Stimulated activated CD8-positive, alpha-beta memory T cell treated with anti-CD3 and anti-CD28 coated beads, Interleukin-15, amount 100 ng/mL, for 4 hours (primary cell): ENCODE measurements at regions not wholly inside any gene's neighbourhood (a gene's known extent, or its start where the extent isn't known, plus 50 kb on each side); places are given as distances from the start of the nearest gene placed in this dataset.
"Not testable (repeated sequence)": the region's sequence is repeated elsewhere in the genome, so short reads cannot be mapped to it uniquely, and the experiment has no call there.

Experiments used
- DNase-seq, 2 donors: peaks; one replicate each; pipeline ENCODE4 v3.0.0-alpha.2; 2020; ENCODE audit warnings: low read depth in 2 of 2

DNA sequence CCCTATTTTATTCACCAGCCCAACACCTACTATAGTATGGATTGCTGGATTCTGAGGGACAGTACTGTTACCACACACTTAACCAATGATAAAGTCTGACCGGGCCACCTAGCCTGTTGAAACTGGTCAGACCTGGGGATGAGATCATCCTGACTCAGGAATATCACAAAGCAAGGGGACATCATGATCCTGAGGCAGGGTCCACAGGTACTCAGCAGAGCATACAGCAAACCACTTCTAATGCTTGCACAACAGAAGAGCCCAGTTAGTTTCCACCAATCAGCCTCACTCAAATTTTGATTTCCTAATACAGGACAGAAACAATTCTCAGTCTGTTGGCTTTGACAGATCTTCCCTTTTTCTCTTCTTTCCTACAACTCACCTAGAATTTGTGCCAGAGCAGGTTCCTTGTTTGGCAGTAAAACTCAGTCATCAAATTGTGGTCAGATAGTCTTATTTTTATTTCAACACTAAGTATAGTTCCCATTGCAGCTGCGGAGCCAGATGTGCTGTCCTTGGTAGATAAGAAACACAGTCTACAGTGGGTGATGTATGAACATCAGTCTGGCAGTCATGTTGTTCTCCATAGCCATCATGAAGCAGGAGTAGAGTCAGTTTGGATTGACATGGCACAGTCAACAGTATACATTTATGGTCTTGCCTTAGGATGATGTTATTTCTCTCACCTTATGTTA lies 90.1 kb upstream of the PRR23C start:
- DNase-seq = no peak

DNA sequence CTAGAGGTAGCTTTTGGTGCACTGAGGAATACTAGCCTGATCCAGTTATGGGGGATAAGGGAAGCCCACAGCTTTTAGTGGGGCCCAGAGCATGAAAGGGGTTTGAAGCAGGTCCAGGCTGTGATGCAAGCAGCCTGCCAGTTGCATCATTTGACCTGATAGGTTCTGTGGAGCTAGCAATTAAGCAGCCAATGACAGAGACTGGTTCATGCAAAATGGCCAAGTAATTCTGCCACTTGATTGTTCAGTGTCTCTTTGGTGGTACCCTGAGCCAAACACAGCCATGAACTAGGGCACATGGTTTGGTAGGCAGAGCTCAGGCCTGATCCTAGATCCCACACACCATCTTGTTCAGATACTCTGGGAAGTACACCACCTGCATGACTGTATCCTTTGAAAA lies 91.0 kb upstream of the PRR23C start:
- DNase-seq = no peak

DNA sequence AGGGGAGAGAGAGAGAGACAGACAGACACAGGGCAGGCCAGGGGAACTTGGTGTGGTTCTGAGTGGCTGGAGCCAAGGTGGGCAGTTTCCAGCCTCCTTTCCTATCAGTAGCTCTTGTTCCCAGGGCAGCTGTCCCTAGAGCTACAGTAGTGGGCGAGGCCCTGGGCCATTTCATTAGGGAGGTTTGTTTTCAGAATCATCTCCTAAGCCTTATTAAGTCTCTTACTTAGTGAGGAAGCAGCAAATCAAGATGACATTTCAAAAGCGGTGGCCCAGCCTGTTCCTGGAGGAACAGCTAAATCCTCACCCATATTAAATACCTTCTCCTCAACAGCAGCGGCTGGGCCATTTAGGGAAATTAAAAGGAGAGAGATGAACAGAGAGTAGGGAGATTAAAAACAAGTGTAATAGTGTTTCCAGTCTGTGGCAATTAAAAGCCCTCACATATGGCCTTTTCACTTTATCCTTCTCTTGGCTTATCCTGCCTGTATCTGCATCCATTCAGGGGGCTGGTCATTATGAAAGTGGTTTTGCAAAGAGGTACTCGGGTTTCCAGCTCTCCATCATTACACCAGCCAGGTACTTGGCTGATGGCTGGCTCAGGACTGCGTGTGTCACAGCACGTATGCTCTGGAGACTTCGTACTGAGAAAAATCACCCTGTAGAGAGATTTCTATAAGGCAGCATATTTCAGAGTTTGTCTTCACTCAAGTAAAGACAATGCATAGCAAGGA lies 91.9 kb upstream of the PRR23C start:
- DNase-seq = no peak

DNA sequence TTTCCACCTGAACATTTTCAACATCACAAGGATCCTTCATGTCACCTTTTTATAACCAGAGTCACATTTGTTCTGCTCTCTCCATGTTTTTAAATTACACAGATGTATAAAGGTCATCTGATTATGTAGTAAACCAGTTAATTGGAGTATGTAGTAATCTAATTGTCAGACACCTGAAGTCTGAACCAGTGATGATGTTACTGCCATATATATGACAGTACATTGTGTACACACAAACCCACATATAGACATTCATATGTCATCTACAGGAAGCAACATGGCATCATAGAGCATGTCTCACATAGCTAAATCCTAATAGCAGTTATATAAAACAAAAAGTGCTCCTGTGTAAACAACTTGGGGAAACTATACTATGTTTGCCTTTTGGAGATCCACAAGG lies 95.9 kb upstream of the PRR23C start:
- no peak for DNase-seq

DNA sequence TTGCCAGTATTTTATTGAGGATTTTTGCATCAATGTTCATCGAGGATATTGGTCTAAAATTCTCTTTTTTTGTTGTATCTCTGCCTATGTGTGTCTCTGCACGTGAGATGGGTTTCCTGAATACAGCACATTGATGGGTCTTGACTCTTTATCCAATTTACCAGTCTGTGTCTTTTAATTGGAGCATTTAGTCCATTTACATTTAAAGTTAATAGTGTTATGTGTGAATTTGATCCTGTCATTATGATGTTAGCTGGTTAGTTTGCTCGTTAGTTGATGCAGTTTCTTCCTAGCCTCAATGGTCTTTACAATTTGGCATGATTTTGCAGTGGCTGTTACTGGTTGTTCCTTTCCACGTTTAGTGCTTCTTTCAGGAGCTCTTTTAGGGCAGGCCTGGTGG lies 101.3 kb upstream of the PRR23C start:
- not testable (repeated sequence) for DNase-seq

DNA sequence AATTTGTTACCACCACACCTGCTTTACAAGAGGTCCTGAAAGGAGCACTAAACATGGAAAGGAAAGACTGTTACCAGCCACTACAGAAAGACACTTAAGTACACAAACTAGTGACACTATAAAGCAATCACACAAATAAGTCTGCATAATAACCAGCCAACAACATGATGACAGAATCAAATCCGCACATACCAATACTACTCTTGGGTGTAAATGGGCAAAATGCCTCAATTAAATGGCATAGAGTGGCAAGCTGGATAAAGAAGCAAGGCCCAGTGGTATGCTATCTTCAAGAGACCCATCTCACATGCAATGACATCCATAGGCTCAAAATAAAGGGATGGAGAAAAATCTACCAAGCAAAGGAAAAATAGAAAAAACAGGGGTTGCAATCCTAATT lies 106.8 kb upstream of the PRR23C start:
- no peak for DNase-seq

DNA sequence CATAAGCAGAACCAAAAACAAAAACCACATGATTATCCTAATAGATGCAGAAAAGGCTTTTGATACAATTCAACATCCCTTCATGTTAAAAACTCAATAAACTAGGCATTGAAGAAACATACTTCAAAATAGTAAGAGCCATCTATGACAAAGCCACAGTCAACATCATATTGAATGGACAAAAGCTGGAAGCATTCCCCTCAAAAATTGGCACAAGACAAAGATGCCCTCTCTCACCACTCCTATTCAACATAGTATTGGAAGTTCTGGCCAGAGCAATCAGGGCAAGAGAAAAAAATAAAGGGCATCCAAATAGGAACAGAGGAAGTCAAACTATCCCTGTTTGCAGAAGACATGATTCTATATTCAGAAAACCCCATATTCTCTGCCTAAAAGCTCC lies 108.7 kb upstream of the PRR23C start:
- not testable (repeated sequence) for DNase-seq

DNA sequence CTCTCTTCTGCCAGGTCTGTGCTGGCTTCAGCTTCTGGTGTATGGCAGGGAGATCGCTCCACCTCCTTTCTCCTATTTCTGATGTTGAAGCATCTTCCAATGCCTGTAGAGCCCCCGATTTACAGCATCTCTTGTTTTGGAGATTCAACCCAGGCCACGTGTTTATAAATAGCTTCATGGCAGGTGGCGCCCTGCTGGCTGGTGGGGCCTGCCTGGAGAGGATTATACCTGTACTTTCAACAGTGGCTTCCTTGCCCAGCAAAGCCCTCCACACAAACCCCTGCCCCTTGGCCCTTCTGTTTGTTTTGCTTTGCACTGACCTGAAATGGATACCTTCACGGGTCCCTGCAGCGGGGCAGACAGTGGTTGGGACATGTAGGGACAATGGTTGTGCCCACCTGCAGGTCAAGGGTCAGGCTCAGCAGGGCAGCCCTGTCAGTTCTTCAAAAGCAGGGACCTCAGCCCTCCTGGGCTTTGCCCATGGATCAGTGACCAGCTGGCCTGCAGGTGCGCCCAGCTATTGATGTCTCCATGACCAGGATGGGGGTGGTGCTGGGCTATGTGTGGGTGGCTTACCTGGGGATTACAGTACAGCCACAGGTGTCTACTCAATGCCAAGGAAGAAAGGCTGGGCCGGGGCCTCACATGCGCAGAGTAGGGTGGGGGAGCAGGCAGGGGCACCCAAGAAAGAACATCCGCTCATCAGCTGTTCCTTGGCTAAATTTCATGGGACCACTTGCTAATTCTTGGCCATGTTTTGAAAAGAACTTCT lies 112.7 kb upstream of the PRR23C start:
- DNase-seq = no peak

DNA sequence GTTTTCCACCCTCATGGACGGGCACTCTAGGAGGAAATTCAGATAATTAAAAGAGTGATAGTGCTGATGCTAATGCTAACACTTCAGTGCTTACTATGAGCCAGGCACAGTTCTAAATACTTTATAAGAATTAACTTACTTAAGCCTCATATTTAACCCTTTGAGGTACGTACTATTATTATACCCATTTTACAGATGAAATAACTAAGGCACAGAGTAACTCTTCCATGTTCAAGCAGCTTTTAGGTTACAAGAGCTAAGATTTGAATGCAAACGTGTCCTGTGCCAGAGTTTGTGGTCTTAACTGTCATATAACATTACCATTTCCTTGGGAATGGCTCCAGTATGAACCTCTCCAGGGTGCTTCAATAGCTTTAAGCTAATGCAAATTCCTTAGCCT lies 114.7 kb upstream of the PRR23C start:
- no peak for DNase-seq

DNA sequence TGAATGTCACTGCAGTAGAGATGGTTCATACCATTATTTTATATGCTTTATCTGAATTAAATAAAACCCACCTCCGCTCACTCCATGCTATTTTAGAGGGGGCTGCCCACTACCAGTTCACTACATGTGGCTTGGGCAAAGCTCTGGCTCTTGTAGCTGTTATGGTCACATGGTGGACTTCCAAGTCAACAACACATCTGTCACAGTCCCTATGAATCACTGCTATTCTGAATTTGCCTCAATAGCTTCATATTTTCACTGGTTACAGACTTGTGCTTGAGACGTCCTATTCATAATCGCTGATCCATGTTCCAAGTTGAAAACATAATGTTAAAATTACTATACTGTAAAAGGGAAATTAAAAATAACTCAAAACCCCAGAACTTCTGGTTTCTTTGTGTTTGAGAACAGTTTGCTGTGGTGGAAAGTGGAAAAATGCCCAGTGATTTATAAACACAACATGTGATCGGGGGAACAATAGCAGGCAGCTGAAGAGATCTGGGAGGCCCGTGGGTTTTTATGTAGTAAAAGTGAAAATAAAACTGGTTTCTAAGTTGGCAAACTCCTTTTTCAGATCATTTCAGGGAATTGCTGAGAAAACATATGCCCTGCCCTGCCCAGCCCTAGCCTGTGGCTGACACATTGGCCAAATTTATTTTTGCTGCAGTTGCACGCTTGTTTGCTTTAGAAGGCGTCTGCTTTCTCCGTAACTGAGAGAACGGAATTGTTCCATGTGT lies 128.8 kb upstream of the PRR23C start:
- no peak for DNase-seq

DNA sequence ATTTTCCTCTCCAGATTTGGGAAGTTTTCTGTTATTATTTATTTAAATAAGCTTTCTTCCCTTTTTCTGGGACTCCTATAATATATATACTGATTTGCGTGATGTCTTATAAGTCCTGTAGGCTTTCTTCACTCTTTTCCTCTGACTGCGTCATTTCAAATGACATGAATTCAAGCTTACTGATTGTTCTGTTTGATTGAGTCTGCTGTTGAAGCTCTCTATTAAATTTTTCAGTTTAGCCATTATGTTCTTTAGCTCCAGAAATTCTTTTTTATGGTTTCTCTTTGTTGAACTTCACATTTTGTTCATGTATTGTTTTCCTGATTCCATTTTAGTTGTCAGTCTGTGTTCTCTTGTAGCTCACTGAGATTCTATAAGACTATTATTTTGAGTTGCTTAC lies 135.8 kb upstream of the PRR23C start:
- no peak for DNase-seq

DNA sequence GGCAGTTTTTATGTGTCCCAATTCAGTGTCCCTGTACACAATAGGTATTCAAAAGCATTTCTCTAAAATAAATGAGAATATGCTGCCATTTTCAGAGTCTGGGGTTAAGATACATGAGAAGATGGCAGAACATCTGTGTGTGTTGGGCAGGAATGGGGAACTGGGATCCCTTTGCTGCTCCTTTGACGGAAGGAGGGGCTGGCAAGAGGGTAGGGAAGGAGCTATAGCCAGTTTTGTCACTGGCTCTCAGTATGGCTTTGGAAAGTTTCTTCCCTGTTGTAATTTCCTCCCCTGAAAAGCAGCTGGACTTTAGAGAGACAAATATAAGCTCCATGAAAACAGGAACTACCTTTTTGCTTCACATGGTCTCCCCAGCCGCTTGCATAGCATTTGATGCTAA lies 137.5 kb upstream of the PRR23C start:
- no peak for DNase-seq

DNA sequence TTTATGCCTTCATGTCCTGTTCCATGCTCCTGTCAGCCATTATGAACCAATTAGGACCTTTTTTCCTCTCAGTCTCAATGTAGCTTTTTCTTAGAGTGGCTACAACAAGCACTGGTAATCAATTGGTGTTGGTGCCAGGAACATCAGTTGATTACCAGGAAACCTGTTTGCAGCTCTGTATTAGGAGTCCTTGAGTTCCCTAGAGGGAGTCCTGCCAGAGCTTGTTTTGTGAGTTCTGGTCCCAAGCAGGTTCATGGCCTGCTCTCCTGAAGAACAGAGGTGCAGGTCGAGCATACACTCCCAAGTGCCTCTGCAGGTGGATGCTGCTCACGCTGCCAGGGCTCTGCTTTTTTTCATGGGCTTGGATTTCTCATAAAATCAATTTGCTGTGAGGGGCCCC lies 137.9 kb upstream of the PRR23C start:
- DNase-seq = no peak

DNA sequence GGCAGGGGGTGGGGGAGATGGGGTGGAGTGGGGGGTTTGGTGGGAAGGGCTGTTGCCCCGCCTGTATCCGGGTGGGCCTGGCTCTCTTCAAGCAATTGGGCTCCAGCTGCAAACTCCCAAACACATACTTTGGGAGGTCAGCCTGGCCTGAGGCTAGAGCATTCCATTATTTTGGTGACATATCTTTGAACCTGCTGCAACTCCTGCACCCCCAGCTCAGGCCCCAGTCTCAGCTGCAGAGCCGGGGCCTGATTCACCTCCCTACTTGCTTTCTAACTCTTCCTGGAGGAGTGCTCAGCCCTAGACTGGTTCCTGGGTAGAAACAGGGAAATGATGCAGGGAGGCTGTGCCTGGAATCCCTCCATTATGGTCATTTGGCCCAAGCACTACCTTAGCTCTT lies 140.8 kb upstream of the PRR23C start:
- DNase-seq = no peak

DNA sequence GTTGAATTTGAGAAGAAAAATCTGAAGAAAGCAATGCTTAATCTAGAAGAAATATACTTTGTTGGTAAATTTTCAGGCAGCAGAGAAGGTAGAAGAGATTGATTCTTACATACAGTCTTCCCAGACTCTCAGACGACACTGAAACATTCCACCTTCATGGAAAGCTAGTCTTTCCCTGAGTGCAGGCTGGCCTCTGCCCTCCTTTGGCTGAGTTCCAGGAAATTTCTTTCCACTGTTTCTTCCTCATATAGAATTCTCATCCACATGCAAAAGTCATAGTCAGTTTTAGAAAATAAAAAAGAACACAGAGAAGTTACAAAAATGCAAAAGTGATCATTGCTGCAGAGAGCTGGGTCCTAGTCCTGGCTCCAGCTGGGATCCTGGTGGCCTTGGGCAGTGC lies 142.5 kb upstream of the PRR23C start:
- DNase-seq = no peak

DNA sequence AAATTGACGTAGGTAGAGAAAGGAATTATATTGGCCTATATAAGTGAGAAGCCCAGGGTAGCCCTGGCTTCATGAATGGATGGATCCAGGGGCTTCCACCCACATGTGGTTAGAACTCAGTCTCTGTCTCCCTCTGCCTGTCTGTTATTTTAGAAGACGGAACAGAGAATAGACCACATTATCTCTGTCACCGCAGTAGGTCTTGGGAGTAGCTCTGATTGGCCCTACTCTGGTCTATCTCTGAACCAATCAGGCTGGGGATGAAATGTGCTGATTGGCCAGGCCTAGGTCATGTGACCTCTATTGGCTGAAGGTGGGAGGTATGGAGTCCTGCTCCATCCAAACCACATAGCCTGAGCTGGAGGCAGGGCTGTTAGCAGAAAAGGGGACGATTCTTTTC lies 143.0 kb upstream of the PRR23C start:
- DNase-seq = no peak

DNA sequence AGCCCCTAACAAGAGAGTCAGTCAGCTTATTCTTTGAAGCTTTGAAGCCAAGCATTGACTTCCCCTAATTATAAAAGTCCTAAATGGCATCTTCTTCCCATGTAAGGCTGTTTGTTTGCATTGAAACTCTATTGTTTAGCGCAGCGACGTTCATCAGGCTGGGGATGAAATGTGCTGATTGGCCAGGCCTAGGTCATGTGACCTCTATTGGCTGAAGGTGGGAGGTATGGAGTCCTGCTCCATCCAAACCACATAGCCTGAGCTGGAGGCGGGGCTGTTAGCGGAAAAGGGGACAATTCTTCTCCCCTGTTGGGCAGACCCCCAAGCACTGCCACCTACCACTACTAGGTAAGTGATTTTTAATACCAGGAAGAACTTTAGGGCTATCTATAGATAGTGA lies 145.3 kb upstream of the PRR23C start:
- DNase-seq = no peak

DNA sequence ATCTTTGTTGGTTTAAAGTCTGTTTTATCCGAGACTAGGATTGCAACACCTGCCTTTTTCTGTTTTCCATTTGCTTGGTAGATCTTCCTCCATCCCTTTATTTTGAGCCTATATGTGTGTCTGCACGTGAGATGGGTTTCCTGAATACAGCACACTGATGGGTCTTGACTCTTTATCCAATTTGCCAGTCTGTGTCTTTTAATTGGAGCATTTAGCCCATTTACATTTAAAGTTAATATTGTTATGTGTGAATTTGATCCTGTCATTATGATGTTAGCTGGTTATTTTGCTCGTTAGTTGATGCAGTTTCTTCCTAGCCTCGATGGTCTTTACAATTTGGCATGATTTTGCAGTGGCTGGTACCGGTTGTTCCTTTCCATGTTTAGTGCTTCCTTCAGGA lies 149.4 kb upstream of the MRPS22 start:
- DNase-seq = not testable (repeated sequence)

DNA sequence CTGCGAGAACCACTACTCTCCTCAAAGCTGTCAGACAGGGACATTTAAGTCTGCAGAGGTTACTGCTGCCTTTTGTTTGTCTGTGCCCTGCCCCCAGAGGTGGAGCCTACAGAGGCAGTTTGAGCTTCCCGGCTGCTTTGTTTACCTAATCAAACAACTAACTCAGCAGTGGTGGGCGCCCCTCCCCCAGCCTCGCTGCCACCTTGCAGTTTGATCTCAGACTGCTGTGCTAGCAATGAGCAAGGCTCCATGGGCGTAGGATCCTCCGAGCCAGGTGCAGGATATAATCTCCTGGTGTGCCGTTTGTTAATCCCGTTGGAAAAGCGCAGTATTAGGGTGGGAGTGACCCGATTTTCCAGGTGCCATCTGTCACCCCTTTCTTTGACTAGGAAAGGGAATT lies 147.7 kb upstream of the MRPS22 start:
- not testable (repeated sequence) for DNase-seq

DNA sequence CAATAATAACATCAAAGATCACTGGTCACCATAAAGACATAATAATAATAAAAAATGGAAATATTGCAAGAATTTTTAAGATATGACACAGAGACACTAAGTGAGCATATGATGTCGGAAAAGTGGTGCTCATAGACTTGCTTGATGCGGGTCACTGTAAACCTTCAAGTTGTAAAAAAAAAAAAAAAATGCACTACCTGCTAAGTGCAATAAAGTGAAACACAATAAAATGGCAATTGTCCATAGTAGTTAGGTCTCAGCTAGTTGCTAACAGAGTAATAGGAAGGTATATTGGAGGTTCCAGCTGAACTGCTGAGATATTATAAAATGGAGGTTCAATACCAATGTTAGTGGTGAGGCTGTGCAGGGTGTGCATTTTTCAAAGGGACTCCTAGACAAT lies 146.6 kb upstream of the MRPS22 start:
- no peak for DNase-seq

DNA sequence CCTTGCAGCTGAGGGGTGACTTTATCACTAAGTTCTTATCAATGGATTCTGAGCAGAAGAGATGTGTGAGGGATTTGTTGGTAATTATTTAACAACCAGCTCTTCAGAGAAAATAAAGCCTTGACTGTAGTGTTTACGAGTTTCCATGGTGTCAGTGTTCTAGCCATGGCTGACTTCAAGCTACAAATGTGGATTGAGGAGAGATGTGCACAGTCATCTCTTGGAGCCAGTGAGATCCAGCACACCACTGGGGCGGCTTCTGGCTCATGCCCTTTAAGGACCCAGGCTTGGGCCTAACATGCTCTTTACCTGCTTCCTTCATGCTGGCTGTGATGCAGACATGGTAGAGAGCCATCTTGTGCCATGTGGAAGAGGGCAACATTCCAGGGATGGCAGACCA lies 145.6 kb upstream of the MRPS22 start:
- DNase-seq = no peak

DNA sequence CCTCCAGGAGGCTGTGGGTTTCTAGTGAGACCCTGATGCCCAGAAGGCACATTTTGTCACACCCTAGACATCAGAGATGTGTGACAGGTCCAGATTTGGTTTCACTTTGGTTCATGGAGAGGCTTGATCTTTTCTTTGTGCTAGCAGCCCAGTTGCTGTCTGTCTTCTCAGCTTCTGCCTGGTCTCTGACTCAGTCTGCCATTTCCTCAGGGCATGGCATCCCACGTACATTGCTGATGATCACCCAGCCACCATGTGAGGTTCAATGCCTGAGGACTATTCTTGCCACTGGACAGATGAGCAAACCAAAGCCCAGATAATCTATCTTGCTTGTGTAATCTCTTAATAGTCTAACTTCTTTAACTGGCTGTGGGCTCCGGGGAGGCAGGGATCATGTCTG lies 144.9 kb upstream of the MRPS22 start:
- no peak for DNase-seq
